Ovary (tissue), 3 donors: ENCODE measurements at regions not wholly inside any gene's neighbourhood (a gene's known extent, or its start where the extent isn't known, plus 50 kb on each side); places are given as distances from the start of the nearest gene placed in this dataset.

Experiments
- CTCF ChIP-seq, 3 donors: fragments of 450-650 bp in 2 of 3; fragments of 200-600 bp in 1 of 3; IDR thresholded peaks; one replicate each; pipeline versions ENCODE4 v1.5.1 to v1.8.0; 2016 to 2022; ENCODE audit warnings: antibody characterized with exemption in 3 of 3, mild to moderate bottlenecking in 1 of 3
- EP300 ChIP-seq: sonication (generic); formaldehyde crosslinking; IDR thresholded peaks from one replicate; pipeline ENCODE4 v1.6.1; 2017; ENCODE audit warnings: antibody characterized with exemption
- POLR2A ChIP-seq: fragments of 450-650 bp; IDR thresholded peaks from one replicate; pipeline ENCODE4 v1.6.1; 2017; ENCODE audit warnings: antibody characterized with exemption, mild to moderate bottlenecking, moderate library complexity
- donor health status: DM: no; HTN: no; CAD: no.

GRCh38 chr6:44024574-44025219 is 102.6 kb downstream of the MRPL14 start:
- no peak for TF ChIP-seq EP300
- TF ChIP-seq CTCF (IDR thresholded peaks at IDR 0.05): no peak
- no peak for TF ChIP-seq POLR2A
